Stimulated activated CD8-positive, alpha-beta memory T cell treated with anti-CD3 and anti-CD28 coated beads, Interleukin-2, amount 100 ng/mL, for 48 hours (primary cell): ENCODE measurements at regions not wholly inside any gene's neighbourhood (a gene's known extent, or its start where the extent isn't known, plus 50 kb on each side); places are given as distances from the start of the nearest gene placed in this dataset.

Source experiments
- DNase-seq, 2 donors: peaks; one replicate each; pipeline ENCODE4 v3.0.0-alpha.2; 2020; ENCODE audit warnings: low read depth in 2 of 2

DNA sequence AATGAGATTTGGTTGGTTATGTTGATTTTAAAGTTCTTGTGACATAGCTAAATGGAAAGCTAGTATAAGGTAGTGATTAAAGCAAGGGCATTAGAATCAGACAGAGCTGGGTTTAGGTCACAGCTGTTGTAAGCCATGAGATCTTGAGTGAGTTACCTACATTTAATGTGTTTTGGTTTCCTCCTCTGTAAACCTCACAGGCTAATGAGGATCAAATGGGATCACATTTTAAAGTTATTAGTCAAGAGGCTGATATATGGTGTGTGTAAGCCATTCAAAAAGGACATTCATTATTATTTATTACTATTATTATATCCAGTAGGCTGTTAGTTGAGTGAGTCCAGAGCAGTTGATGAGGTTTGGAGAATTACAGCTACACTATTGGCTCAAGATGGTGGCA is 416.2 kb downstream of the IRS1 start:
- no peak for DNase-seq

DNA sequence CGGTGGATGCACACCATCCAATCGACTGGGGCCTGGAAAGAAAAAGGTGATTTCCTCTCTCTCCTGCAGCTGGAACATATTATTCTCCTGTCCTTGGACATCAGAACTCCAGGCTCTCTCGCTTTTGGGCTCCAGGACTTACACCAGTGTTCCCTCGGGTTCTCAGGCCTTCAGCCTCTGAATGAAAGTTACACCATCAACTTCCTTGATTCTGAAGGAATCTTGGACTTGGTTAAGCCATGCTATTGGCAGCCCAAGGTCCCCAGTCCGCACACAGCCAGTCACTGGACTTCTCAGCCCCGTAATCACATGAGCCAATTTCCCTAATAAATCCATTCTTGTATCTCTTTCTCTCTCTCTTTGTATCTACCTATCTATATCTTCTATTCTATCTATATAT is 418.9 kb downstream of the IRS1 start:
- DNase-seq = no peak

DNA sequence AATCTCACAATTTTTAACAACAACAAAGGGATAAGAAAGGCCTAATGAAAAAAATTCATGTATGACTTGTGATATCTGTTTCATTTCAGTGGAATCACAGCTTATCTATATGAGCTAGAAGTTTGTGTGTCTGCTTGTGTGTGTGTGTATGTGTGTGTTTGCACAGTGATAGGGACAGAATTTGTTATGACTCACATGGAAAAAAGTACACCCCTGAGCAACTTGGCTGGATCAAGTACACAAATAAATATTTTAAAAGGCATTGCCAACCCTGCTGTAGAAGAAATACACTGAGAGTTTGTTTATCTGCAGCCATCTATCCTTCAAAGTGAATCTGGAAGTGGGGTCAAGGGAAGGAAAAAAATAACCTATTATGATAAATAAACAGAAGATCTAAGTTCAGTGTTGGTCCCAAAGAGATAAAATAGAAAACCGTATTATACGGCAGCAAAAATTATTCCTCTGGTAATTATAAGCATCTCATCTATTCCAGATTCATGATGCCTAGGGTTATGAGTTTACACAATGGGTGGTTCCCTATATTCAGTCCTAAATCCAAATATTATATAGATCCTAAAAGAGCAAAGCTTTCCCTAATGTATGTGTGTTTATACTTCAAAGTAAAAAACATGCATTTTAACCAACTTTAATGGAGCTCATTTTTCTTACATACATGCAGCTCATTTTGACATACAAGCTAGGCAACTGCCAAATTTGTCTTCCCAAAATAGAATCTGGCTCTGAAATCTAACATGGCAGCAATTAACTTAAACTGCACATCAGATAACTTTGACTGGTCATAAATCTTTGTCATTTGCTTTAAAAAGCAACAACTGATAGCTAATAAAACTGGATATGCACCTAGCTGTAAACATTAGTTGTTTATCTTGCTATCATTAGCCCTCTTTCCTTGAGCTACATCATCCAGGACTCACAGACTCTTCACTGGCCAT is 420.6 kb downstream of the IRS1 start:
- DNase-seq = no peak

- no peak for DNase-seq
Observed at GRCh38 chr2:226376516-226377180, 423.0 kb downstream of the IRS1 start.

- no peak for DNase-seq
Observed at GRCh38 chr2:226366920-226367319, 432.7 kb downstream of the IRS1 start.

DNA sequence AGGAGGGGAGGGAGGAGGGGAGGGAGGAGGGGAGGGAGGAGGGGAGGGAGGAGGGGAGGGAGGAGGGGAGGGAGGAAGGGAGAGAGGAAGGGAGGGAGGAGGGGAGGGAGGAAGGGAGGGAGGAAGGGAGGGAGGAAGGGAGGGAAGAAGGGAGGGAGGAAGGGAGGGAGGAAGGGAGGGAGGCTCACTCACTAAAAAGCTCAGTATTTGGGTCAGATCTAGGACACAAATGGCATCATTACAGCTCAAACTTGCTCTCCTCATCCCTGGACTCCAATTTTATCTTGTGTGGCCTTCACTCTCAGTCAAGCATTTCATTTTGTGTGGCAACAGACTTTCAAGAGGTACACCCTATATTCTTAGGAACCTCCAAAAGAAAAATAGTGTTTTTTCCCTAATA is 435.4 kb downstream of the IRS1 start:
- DNase-seq = no peak

GRCh38 chr2:226362980-226363379 is 436.6 kb downstream of the IRS1 start:
- no peak for DNase-seq

GRCh38 chr2:226360658-226361057 is 439.0 kb downstream of the IRS1 start:
- DNase-seq = no peak

DNA sequence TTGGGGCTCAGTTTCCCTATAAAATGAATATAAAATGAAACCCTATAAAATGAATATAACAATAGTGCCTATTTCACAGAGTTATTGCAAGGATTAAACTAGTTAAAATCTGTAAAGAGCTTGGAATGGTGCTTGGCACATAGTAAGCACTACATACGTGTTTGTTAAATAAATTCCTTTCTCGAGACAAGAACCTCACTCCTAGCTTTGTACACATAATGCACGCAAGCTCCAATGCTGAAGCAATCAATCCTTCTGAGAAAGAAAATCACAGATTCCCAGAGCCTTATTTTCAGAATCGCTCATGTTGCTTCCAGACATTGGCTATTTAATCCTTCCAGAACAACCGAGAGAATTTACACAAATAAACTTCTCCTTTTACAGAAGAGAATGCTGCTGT is 440.9 kb downstream of the IRS1 start:
- DNase-seq = no peak

DNA sequence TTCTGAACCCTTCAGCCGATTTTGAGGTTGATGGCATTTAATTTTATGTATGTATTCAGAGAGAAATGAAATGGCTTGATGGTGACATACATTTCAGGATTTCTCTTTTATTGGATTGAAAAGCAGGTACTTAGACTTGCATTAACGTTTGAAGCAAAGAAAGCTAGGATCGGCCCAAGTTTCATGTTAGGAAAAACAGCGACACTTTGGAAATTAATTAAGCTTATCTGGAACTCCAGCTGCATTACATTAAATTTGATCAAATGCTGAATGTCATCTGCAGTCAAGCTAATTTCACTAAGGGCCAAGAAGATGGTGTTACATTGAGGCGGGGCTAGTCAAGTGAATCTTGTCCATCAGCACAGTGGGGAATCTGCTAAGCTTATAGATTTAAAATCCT is 441.8 kb downstream of the IRS1 start:
- DNase-seq = no peak

DNA sequence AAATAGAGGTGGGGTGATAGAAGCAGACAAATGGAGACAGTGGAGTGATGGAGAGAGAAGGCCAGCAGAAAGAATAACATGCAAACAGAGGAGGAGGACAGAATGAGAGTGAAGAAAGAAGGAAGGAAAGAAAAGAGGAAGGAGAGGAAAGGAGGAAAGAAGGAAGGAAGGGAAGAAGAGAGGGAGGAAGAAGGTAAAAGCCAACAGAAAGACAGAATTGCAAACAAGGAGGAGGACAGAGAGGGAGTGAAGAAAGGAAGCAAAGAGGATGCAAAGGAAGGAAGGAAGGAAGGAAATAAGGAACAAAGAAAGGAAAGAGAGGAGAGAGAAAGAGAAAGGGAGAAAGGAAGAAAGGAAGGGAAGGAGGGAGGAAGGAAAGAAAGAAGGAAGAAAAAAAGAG is 444.0 kb downstream of the IRS1 start:
- DNase-seq = no peak

DNA sequence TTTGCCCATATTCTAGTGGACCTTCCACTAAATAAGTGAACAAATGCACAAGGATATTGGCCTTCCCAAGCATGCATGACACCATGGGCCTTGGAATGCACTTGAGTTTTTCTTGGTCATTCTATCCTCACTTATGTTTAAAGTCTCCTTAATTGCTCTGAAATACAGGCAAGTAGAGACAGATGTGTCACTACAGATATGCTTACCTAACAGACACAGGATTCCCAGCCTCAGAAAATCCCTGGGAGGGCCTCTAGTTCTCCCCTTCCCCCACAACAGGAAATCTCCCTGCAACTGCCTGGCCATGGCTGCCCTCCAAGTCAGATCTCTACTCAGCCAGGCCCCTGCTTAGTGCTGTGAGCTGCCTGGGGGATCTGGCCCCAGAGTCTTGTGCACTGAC is 445.2 kb downstream of the IRS1 start:
- no peak for DNase-seq

DNA sequence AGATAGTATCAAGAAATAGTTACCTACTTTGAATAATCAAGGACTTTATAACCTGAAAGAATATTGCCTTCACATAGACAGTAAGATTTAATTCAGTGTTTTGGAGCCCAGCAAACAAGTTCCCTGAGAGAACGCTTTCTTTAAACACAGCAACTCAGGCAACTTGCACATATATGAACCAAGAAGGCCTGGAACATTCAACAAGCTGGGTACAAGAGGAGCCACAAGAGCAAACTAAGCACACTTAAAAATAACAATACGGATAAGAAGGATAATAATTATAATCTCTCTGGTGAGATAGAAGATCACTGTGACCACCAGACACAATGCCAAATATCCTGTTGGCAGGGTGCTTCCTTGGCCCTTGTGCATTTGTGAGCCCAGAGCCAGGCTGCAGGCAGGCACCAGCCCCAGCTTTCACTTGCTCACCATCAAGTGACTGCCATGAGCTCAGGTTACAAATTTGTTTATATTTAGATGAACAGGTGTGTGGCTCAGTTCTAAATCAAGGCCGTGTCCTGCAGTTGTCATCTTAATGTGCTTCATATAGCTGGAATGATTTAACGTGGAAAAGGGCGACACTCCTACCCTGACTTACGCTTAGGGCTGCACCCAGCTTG is 446.6 kb downstream of the IRS1 start:
- no peak for DNase-seq

GRCh38 chr2:226351711-226352110 is 447.9 kb downstream of the IRS1 start:
- no peak for DNase-seq

GRCh38 chr2:226339616-226340015 is 460.0 kb downstream of the IRS1 start:
- DNase-seq = no peak

- no peak for DNase-seq
Observed at GRCh38 chr2:226338825-226339224, 460.8 kb downstream of the IRS1 start.

GRCh38 chr2:226337941-226338600 is 461.5 kb downstream of the IRS1 start:
- DNase-seq = no peak

DNA sequence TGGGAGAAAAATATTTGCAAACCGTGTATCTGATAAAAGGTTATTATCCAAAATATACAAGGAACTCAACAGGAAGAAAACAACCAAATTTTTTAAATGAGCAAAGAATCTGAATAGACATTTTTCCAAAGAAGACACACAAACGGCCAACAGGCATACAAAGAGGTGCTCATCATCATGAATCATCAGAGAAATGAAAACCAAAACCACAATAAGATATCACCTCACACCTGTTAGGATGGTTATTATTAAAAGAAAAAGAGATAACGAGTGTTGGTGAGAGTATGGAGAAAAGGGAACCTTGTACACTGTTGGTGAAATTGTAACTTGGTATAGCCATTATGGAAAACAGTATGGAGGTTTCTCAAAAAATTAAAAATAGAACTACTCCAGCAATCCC is 463.3 kb downstream of the IRS1 start:
- no peak for DNase-seq

DNA sequence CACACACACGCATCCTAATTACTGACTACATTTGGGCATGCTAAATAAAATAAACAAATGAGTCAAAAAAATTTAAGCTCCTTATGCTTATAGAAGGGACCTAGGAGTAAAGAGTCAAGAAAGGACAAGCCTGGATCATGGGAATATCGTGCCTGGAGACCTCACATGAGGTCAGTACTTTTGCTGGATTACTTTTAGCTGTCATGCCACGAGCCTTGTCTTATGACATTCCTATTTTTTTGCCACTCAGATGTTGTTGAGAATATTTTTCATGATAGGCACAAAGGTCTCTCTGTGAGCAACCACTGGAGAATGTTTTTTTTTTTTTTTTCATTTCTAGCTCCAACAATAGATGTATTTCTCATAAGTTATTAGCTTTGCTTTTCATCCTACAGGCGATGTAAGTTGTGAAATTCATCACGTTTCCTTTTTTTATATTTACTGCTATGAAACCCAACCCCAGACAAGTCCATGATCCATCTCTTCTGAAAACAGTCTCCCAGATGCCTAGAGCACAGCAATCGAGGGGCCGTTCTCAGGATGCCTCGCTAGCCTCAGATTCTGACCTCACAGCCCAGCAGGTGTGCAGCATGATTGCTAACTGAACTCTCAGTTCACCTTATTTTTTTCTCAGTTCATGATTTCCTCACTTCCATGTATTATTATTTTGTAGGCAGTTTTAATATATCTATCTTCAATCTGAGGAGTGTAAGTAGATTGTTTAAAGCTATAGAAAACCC is 464.5 kb downstream of the IRS1 start:
- DNase-seq = no peak

DNA sequence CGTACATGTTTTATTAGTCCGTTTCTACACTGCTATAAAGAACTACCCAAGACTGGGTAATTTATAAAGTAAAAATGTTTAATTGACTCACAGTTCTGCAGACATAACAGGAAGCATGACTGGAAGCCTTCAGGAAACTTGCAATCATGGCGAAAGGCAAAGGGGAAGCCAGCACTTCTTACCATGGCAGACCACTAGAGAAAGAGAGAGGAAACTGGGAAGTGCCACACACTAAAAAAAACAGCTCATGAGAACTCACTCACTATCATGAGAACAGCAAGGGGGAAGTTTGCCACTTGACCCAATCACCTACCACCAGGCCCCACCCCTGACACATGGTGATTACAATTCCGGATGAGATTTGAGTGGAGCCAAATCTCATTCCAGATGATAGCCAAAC is 466.2 kb downstream of the IRS1 start:
- DNase-seq = no peak

DNA sequence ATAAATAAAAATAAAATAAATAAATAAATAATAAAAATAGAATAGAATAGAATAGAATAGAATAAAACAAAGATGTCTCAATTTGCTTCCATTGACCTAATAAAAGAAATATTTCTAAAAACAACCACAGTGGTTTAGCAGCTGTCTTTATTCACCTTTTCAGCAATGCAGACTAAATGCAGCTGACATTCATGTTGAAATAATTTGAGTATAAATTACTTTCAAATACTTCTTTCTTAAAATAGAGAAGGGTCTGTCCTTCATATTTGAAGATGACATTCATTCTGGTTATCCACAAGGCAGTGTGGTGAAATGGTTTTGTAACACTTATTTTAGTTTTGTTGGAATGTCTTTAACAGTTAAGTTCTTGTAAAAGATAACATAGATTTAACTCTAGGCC is 469.4 kb downstream of the IRS1 start:
- DNase-seq = no peak

- DNase-seq = no peak
Observed at GRCh38 chr2:226329180-226329579, 470.4 kb downstream of the IRS1 start.
